ENCODE measurements at regions not wholly inside any gene's neighbourhood (a gene's known extent, or its start where the extent isn't known, plus 50 kb on each side); places are given as distances from the start of the nearest gene placed in this dataset.

DNA sequence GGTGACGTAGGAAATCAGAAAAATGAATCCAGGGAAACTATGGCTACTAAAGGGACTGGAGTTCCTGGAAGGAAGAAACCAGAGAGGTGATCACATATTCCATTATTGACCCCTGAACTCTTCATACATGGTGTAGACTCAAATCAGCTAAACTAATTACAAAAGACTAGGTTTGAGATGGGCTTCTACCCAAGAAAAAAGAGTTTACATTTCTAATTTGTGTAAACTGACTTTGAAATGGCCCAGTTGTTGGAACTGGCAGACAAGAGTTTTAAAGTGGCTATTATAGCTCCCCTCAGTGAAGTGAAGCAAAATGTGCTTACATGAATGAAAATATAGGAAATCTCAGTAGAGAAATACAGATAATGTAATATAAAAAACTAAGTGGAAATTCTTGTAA lies 1619.4 kb upstream of the SEL1L start:
- H3K9me2 ChIP-seq (ENCODE audit: low read depth, low read length) = no peaks in the 10 kb centered on the region
- no peaks in the 10 kb centered on the region for H3K9me3 ChIP-seq (ENCODE audit: low read length)
- no peaks in the 10 kb centered on the region for H3K36me3 ChIP-seq (ENCODE audit: insufficient read depth, low read length)
- no peak overlapping the region for H3K27ac ChIP-seq (ENCODE audit: low read depth, low read length, poor library complexity, severe bottlenecking)
- H3F3A ChIP-seq (ENCODE audit: insufficient read depth, low read length) = no peaks in the 10 kb centered on the region
- H3K27me3 ChIP-seq (ENCODE audit: insufficient read depth, low read length) = no peaks in the 10 kb centered on the region
- no peaks in the 10 kb centered on the region for H3K79me2 ChIP-seq (ENCODE audit: insufficient read depth, low read length)
- no peaks in the 10 kb centered on the region for H4K20me1 ChIP-seq (ENCODE audit: insufficient read depth, low read length)
- H3K4me3 ChIP-seq (ENCODE audit: low read depth, low read length, poor library complexity, severe bottlenecking) = no peak overlapping the region
- no peak overlapping the region for H3K4me2 ChIP-seq (ENCODE audit: low read length)
- TF ChIP-seq, protein P1, sequence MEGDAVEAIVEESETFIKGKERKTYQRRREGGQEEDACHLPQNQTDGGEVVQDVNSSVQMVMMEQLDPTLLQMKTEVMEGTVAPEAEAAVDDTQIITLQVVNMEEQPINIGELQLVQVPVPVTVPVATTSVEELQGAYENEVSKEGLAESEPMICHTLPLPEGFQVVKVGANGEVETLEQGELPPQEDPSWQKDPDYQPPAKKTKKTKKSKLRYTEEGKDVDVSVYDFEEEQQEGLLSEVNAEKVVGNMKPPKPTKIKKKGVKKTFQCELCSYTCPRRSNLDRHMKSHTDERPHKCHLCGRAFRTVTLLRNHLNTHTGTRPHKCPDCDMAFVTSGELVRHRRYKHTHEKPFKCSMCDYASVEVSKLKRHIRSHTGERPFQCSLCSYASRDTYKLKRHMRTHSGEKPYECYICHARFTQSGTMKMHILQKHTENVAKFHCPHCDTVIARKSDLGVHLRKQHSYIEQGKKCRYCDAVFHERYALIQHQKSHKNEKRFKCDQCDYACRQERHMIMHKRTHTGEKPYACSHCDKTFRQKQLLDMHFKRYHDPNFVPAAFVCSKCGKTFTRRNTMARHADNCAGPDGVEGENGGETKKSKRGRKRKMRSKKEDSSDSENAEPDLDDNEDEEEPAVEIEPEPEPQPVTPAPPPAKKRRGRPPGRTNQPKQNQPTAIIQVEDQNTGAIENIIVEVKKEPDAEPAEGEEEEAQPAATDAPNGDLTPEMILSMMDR (IDR thresholded peaks at IDR 0.05; ENCODE audit: low read length) = no peak
- no peak for TF ChIP-seq EZH2 (IDR thresholded peaks at IDR 0.05; ENCODE audit: borderline replicate concordance, low read length)
- no peak overlapping the region for H2AFZ ChIP-seq (ENCODE audit: low read length)
- H3K9ac ChIP-seq (ENCODE audit: low read length) = no peak overlapping the region
- no peaks in the 10 kb centered on the region for H3K4me1 ChIP-seq (ENCODE audit: insufficient read depth, low read length, severe bottlenecking)

DNA sequence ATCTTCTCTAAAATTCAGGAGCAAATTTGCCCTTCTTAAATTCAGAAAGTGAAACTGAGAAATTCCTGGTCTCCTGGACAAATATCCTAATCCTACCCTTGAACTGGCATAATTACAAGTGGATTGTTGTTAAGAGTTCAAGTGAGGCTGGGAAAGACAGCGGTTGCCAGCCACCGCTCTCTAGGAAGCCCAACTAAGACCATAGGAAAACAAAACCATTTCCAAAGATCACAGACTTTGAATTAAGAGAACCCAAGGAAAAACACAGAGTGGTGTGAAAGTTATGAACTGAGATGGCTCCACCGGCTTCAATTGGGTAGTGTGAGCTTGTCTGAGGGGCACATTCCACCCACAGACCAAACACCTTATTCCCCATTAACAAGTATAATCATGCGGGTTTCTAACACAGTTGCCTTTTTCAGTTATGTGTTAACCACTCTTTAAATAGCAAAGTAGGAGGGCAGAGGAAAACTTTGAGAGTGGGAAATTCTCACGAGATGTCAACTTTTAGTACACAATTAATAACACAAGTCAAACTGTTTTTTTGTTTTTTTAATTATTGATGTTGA lies 1628.8 kb upstream of the SEL1L start:
- no peaks in the 10 kb centered on the region for H3F3A ChIP-seq (ENCODE audit: insufficient read depth, low read length)
- H3K27ac ChIP-seq (ENCODE audit: low read depth, low read length, poor library complexity, severe bottlenecking) = no peak overlapping the region
- H3K9me3 ChIP-seq (ENCODE audit: low read length) = no peaks in the 10 kb centered on the region
- no peaks in the 10 kb centered on the region for H3K36me3 ChIP-seq (ENCODE audit: insufficient read depth, low read length)
- no peak overlapping the region for H3K9ac ChIP-seq (ENCODE audit: low read length)
- no peaks in the 10 kb centered on the region for H3K4me1 ChIP-seq (ENCODE audit: insufficient read depth, low read length, severe bottlenecking)
- no peak overlapping the region for H3K4me3 ChIP-seq (ENCODE audit: low read depth, low read length, poor library complexity, severe bottlenecking)
- H3K79me2 ChIP-seq (ENCODE audit: insufficient read depth, low read length) = no peaks in the 10 kb centered on the region
- H2AFZ ChIP-seq (ENCODE audit: low read length) = no peak overlapping the region
- H3K4me2 ChIP-seq (ENCODE audit: low read length) = no peak overlapping the region
- no peaks in the 10 kb centered on the region for H4K20me1 ChIP-seq (ENCODE audit: insufficient read depth, low read length)
- no peaks in the 10 kb centered on the region for H3K27me3 ChIP-seq (ENCODE audit: insufficient read depth, low read length)
- no peaks in the 10 kb centered on the region for H3K9me2 ChIP-seq (ENCODE audit: low read depth, low read length)
- TF ChIP-seq EZH2 (IDR thresholded peaks at IDR 0.05; ENCODE audit: borderline replicate concordance, low read length) = no peak

DNA sequence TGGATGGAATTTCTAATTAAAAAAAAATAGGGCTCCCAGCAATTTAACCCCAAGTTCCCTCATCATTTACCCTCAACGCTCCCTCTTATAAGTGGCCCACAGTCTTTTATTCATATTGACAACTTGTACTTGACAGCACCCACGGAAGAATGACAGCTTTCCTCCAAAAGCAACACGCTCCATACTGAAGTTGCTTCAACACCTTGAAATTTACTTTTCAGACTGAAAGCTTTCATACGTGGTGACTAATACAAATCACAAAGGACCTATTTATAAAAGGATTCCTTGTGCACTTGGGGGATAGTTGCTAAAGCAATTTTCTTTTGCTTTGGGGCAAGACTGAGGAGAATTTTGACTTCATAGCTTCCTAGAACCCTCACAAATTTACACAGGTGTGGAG lies 1629.4 kb upstream of the SEL1L start:
- H3K9ac ChIP-seq (ENCODE audit: low read length) = no peak overlapping the region
- TF ChIP-seq EZH2 (IDR thresholded peaks at IDR 0.05; ENCODE audit: borderline replicate concordance, low read length) = no peak
- TF ChIP-seq, protein P1 (IDR thresholded peaks at IDR 0.05; ENCODE audit: low read length) = no peak
- H3K27ac ChIP-seq (ENCODE audit: low read depth, low read length, poor library complexity, severe bottlenecking) = no peak overlapping the region
- no peaks in the 10 kb centered on the region for H3K36me3 ChIP-seq (ENCODE audit: insufficient read depth, low read length)
- no peaks in the 10 kb centered on the region for H3F3A ChIP-seq (ENCODE audit: insufficient read depth, low read length)
- H3K4me3 ChIP-seq (ENCODE audit: low read depth, low read length, poor library complexity, severe bottlenecking) = no peak overlapping the region
- no peak overlapping the region for H3K4me2 ChIP-seq (ENCODE audit: low read length)
- no peaks in the 10 kb centered on the region for H3K9me2 ChIP-seq (ENCODE audit: low read depth, low read length)
- H2AFZ ChIP-seq (ENCODE audit: low read length) = no peak overlapping the region
- H3K27me3 ChIP-seq (ENCODE audit: insufficient read depth, low read length) = no peaks in the 10 kb centered on the region
- no peaks in the 10 kb centered on the region for H3K9me3 ChIP-seq (ENCODE audit: low read length)
- H3K79me2 ChIP-seq (ENCODE audit: insufficient read depth, low read length) = no peaks in the 10 kb centered on the region
- no peaks in the 10 kb centered on the region for H3K4me1 ChIP-seq (ENCODE audit: insufficient read depth, low read length, severe bottlenecking)
- no peaks in the 10 kb centered on the region for H4K20me1 ChIP-seq (ENCODE audit: insufficient read depth, low read length)

GRCh38 chr14:83164016-83164415 lies 1630.4 kb upstream of the SEL1L start:
- no peak overlapping the region for H3K9ac ChIP-seq (ENCODE audit: low read length)
- H3K79me2 ChIP-seq (ENCODE audit: insufficient read depth, low read length) = no peaks in the 10 kb centered on the region
- no peaks in the 10 kb centered on the region for H4K20me1 ChIP-seq (ENCODE audit: insufficient read depth, low read length)
- no peaks in the 10 kb centered on the region for H3K9me2 ChIP-seq (ENCODE audit: low read depth, low read length)
- no peaks in the 10 kb centered on the region for H3K27me3 ChIP-seq (ENCODE audit: insufficient read depth, low read length)
- H3K36me3 ChIP-seq (ENCODE audit: insufficient read depth, low read length) = no peaks in the 10 kb centered on the region
- H3K4me1 ChIP-seq (ENCODE audit: insufficient read depth, low read length, severe bottlenecking) = no peaks in the 10 kb centered on the region
- no peak for TF ChIP-seq EZH2 (IDR thresholded peaks at IDR 0.05; ENCODE audit: borderline replicate concordance, low read length)
- TF ChIP-seq, protein P1 (IDR thresholded peaks at IDR 0.05; ENCODE audit: low read length) = no peak
- H3K4me2 ChIP-seq (ENCODE audit: low read length) = no peak overlapping the region
- no peak overlapping the region for H2AFZ ChIP-seq (ENCODE audit: low read length)
- no peak overlapping the region for H3K4me3 ChIP-seq (ENCODE audit: low read depth, low read length, poor library complexity, severe bottlenecking)
- H3F3A ChIP-seq (ENCODE audit: insufficient read depth, low read length) = no peaks in the 10 kb centered on the region
- H3K27ac ChIP-seq (ENCODE audit: low read depth, low read length, poor library complexity, severe bottlenecking) = no peak overlapping the region
- no peaks in the 10 kb centered on the region for H3K9me3 ChIP-seq (ENCODE audit: low read length)
